Hepatocyte (in vitro differentiated cells): ENCODE measurements at regions not wholly inside any gene's neighbourhood (a gene's known extent, or its start where the extent isn't known, plus 50 kb on each side); places are given as distances from the start of the nearest gene placed in this dataset.

ENCODE experiments used
- DNase-seq: peaks from one replicate; pipeline ENCODE4 v3.0.0-alpha.2; 2016; ENCODE audit warnings: low spot score
- H2AFZ ChIP-seq: fragments of 200-600 bp; sonication (generic); 2 replicates; pipeline ENCODE4 v1.6.0; 2016; ENCODE audit warnings: antibody characterized with exemption, mild to moderate bottlenecking
- H3K27ac ChIP-seq: fragments of 200-600 bp; sonication (generic); 2 replicates; pipeline ENCODE4 v1.5.1; 2016; ENCODE audit warnings: mild to moderate bottlenecking
- H3K27me3 ChIP-seq: fragments of 200-600 bp; sonication (generic); 2 replicates; pipeline ENCODE4 v1.6.1; 2016
- H3K36me3 ChIP-seq: fragments of 200-600 bp; sonication (generic); replicated peaks from 2 replicates; pipeline ENCODE4 v1.5.1; 2016; ENCODE audit warnings: low read depth; ENCODE audit not compliant: insufficient read depth
- H3K4me1 ChIP-seq: fragments of 200-600 bp; sonication (generic); 2 replicates; pipeline ENCODE4 v1.5.1; 2016; ENCODE audit warnings: mild to moderate bottlenecking, moderate library complexity; ENCODE audit not compliant: insufficient read depth
- H3K4me2 ChIP-seq: fragments of 200-600 bp; sonication (generic); 2 replicates; pipeline ENCODE4 v1.6.0; 2016
- H3K4me3 ChIP-seq: fragments of 200-600 bp; sonication (generic); 2 replicates; pipeline ENCODE4 v1.5.1; 2016; ENCODE audit warnings: mild to moderate bottlenecking
- H3K79me2 ChIP-seq: fragments of 200-600 bp; sonication (generic); 2 replicates; pipeline ENCODE4 v1.6.0; 2017; ENCODE audit warnings: mild to moderate bottlenecking
- H3K9me2 ChIP-seq: fragments of 200-600 bp; sonication (generic); replicated peaks from 2 replicates; pipeline ENCODE4 v1.6.0; 2017; ENCODE audit warnings: mild to moderate bottlenecking; ENCODE audit not compliant: insufficient read depth
- H3K9me3 ChIP-seq: fragments of 200-600 bp; sonication (generic); 2 replicates; pipeline ENCODE4 v1.5.1; 2016; ENCODE audit warnings: low read depth, mild to moderate bottlenecking
- H4K20me1 ChIP-seq: fragments of 200-600 bp; sonication (generic); 2 replicates; pipeline ENCODE4 v1.6.0; 2016; ENCODE audit warnings: mild to moderate bottlenecking; ENCODE audit not compliant: insufficient read depth, poor library complexity, severe bottlenecking
- CTCF ChIP-seq: fragments of 200-600 bp; sonication (generic); IDR thresholded peaks from 2 replicates; pipeline ENCODE4 v1.5.1; 2016; ENCODE audit warnings: antibody characterized with exemption, mild to moderate bottlenecking; ENCODE audit not compliant: poor library complexity
- EZH2 ChIP-seq: fragments of 200-600 bp; sonication (generic); IDR thresholded peaks from 2 replicates; pipeline ENCODE4 v1.6.1; 2016; ENCODE audit warnings: antibody characterized with exemption, mild to moderate bottlenecking, borderline replicate concordance
- EZH2phosphoT487 ChIP-seq: fragments of 200-600 bp; sonication (generic); IDR thresholded peaks from one replicate; pipeline ENCODE4 v1.6.1; 2018; ENCODE audit warnings: antibody characterized with exemption, mild to moderate bottlenecking, low read depth, moderate library complexity; ENCODE audit not compliant: unreplicated experiment, severe bottlenecking
- WGBS: methylation state at CpG from one replicate; pipeline ENCODE4 v1.1.6; 2016; ENCODE audit warnings: low lambda C conversion rate; ENCODE audit errors: missing lambda C conversion rate; 5-methylcytosine and 5-hydroxymethylcytosine counted together

DNA sequence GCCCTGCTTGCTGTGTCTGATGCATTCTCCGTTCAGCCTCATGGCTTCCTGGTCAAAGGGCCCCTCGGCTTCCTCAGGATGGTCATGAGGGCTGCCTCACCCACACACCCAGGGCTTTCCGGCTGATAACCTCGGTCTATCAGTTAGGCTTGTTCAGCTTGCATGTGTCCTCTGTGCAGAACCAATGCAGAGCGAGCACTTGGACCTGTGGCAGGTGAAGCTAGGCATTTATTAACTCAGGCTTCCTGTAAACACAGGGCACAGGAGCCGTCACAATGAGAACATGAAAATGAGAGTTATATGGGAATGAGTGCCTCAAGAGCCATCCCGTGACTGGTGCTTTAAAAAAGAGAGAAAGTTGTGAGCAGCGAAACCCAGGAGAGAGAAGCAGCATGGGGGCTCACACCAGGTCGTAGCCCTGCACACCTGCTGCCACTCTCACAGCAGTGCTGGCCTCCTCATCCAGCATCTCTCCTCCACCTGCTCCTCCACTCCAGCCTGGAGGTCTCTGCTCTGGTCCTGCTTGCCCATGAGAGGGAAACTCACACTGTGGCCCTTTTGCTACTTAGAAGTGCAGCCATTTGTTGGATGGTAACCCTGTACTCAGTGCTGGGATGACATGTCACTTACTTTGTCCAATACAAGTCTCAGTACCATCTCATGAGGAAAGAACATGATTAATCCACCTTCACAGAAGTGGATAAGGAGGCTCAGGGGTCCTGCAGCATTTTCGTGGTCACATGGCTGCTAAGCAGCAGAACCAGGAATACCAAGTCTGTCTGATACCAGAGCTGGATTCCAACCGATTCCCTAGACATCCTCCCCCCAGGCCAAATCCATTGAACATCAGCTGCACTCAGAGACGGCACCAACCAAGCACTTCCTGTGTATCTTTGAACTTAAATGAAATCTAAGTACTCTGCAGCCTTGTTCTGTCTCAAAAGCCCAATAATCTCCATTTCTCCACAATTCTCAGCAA lies 50.5 kb upstream of the IRS2 start:
- TF ChIP-seq EZH2phosphoT487 = no peak
- no peak for TF ChIP-seq EZH2
- no peak for TF ChIP-seq CTCF
- no peaks in the 10 kb centered on the region for H3K9me3 ChIP-seq
- H3K4me2 ChIP-seq = no peak overlapping the region
- H3K4me3 ChIP-seq = no peak overlapping the region
- no peak overlapping the region for H2AFZ ChIP-seq
- WGBS = 61% methylated on average over 12 of the region's 12 CpGs
- H3K27me3 ChIP-seq = no peaks in the 10 kb centered on the region
- H3K9me2 ChIP-seq = no peaks in the 10 kb centered on the region
- peak overlapping the region; percentile 73 for H3K27ac ChIP-seq
- H3K36me3 ChIP-seq = no peaks in the 10 kb centered on the region
- H3K4me1 ChIP-seq = no peaks in the 10 kb centered on the region
- H3K79me2 ChIP-seq = no peaks in the 10 kb centered on the region
- peak; percentile 83 for DNase-seq
- H4K20me1 ChIP-seq = no peaks in the 10 kb centered on the region
